HepG2 (cell line): ENCODE measurements at regions not wholly inside any gene's neighbourhood (a gene's known extent, or its start where the extent isn't known, plus 50 kb on each side); places are given as distances from the start of the nearest gene placed in this dataset.

Experiments
- ARNTL ChIP-seq: sonication (generic); formaldehyde crosslinking; IDR thresholded peaks from 2 replicates; pipeline ENCODE4 v1.4.0; 2020; ENCODE audit warnings: mild to moderate bottlenecking, missing genetic modification reagents
- FOXA3 ChIP-seq: IDR thresholded peaks from 2 replicates; pipeline ENCODE4 v1.6.1; 2016; ENCODE audit warnings: missing genetic modification reagents, missing compliant biosample characterization
- GABPA ChIP-seq, 2 experiments: IDR thresholded peaks; 2 replicates each; pipeline ENCODE4 v1.6.1; 2011 to 2016; ENCODE audit warnings: low read depth in 2 of 2, low read length in 1 of 2, missing biosample characterization in 1 of 2, missing genetic modification characterization in 1 of 2
- NCOR1 ChIP-seq: fragments of 200-600 bp; sonication (generic); IDR thresholded peaks from 2 replicates; pipeline ENCODE4 v1.7.0; 2017; ENCODE audit warnings: antibody characterized with exemption, low read length, borderline replicate concordance
- ZFP41 ChIP-seq: sonication (generic); formaldehyde crosslinking; IDR thresholded peaks from 2 replicates; pipeline ENCODE4 v1.4.0; 2020; ENCODE audit warnings: mild to moderate bottlenecking, missing genetic modification reagents, borderline replicate concordance
- ZNF776 ChIP-seq: sonication (generic); formaldehyde crosslinking; IDR thresholded peaks from 2 replicates; pipeline ENCODE4 v1.4.0; 2020; ENCODE audit warnings: mild to moderate bottlenecking, missing genetic modification reagents
- TF ChIP-seq, protein P1 (sequence below): sonication (generic); formaldehyde crosslinking; IDR thresholded peaks from 2 replicates; pipeline ENCODE4 v1.4.0; 2020; ENCODE audit warnings: missing genetic modification reagents
- TF ChIP-seq, protein P2 (sequence below): sonication (generic); formaldehyde crosslinking; IDR thresholded peaks from 2 replicates; pipeline ENCODE4 v1.8.0; 2022; ENCODE audit warnings: mild to moderate bottlenecking, missing genetic modification reagents
- TF ChIP-seq, protein P3 (sequence below): sonication (generic); formaldehyde crosslinking; IDR thresholded peaks from 2 replicates; pipeline ENCODE4 v1.5.0; 2020; ENCODE audit warnings: mild to moderate bottlenecking, missing genetic modification reagents, moderate library complexity

DNA sequence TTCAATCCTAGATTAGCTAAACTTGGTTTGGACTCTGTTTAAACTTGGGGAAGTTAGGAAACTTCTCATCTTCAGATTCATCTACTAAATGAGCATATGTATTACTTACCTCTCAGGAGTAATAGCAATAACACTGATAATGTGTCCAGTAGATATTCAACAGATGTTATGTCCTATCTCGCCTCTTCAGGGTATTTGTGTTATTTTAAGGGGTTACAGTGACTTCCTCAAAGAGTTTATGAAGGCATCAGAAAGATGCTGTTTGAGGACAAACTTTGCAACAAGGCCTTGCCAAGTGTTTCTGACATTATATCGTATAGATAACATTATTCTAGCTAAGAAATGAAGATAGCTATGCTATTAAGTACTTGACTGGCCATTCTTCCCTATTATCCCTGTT lies 522.3 kb downstream of the IGSF11 start:
- TF ChIP-seq NCOR1, result no peak
- no peak for TF ChIP-seq ARNTL (CRISPR knock-in tag)
- TF ChIP-seq, protein P1, sequence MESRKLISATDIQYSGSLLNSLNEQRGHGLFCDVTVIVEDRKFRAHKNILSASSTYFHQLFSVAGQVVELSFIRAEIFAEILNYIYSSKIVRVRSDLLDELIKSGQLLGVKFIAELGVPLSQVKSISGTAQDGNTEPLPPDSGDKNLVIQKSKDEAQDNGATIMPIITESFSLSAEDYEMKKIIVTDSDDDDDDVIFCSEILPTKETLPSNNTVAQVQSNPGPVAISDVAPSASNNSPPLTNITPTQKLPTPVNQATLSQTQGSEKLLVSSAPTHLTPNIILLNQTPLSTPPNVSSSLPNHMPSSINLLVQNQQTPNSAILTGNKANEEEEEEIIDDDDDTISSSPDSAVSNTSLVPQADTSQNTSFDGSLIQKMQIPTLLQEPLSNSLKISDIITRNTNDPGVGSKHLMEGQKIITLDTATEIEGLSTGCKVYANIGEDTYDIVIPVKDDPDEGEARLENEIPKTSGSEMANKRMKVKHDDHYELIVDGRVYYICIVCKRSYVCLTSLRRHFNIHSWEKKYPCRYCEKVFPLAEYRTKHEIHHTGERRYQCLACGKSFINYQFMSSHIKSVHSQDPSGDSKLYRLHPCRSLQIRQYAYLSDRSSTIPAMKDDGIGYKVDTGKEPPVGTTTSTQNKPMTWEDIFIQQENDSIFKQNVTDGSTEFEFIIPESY (CRISPR knock-in tag), result no peak
- TF ChIP-seq, protein P2, sequence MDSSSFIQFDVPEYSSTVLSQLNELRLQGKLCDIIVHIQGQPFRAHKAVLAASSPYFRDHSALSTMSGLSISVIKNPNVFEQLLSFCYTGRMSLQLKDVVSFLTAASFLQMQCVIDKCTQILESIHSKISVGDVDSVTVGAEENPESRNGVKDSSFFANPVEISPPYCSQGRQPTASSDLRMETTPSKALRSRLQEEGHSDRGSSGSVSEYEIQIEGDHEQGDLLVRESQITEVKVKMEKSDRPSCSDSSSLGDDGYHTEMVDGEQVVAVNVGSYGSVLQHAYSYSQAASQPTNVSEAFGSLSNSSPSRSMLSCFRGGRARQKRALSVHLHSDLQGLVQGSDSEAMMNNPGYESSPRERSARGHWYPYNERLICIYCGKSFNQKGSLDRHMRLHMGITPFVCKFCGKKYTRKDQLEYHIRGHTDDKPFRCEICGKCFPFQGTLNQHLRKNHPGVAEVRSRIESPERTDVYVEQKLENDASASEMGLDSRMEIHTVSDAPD (CRISPR knock-in tag), result no peak
- TF ChIP-seq, protein P3, sequence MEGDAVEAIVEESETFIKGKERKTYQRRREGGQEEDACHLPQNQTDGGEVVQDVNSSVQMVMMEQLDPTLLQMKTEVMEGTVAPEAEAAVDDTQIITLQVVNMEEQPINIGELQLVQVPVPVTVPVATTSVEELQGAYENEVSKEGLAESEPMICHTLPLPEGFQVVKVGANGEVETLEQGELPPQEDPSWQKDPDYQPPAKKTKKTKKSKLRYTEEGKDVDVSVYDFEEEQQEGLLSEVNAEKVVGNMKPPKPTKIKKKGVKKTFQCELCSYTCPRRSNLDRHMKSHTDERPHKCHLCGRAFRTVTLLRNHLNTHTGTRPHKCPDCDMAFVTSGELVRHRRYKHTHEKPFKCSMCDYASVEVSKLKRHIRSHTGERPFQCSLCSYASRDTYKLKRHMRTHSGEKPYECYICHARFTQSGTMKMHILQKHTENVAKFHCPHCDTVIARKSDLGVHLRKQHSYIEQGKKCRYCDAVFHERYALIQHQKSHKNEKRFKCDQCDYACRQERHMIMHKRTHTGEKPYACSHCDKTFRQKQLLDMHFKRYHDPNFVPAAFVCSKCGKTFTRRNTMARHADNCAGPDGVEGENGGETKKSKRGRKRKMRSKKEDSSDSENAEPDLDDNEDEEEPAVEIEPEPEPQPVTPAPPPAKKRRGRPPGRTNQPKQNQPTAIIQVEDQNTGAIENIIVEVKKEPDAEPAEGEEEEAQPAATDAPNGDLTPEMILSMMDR (CRISPR knock-in tag), result no peak
- TF ChIP-seq ZNF776, result no peak
- TF ChIP-seq GABPA (IDR thresholded peaks at IDR 0.05; ENCODE audit: low read depth, low read length), result no peak
- TF ChIP-seq GABPA (CRISPR knock-in tag; IDR thresholded peaks at IDR 0.05; ENCODE audit: low read depth), result no peak
- no peak for TF ChIP-seq FOXA3 (CRISPR knock-in tag)
- no peak for TF ChIP-seq ZFP41
